22Rv1 (cell line): ENCODE measurements at regions not wholly inside any gene's neighbourhood (a gene's known extent, or its start where the extent isn't known, plus 50 kb on each side); places are given as distances from the start of the nearest gene placed in this dataset.

ENCODE experiments used
- H3K27ac ChIP-seq: fragments of 450-650 bp; 2 replicates; pipeline ENCODE4 v1.5.1; 2017
- ZFX ChIP-seq: fragments of 450-650 bp; IDR thresholded peaks from 2 replicates; pipeline ENCODE4 v1.6.1; 2017; ENCODE audit warnings: antibody characterized with exemption, borderline replicate concordance
- TF ChIP-seq, protein P1 (sequence below): fragments of 450-650 bp; IDR thresholded peaks from 2 replicates; pipeline ENCODE4 v1.5.1; 2017; ENCODE audit warnings: mild to moderate bottlenecking

DNA sequence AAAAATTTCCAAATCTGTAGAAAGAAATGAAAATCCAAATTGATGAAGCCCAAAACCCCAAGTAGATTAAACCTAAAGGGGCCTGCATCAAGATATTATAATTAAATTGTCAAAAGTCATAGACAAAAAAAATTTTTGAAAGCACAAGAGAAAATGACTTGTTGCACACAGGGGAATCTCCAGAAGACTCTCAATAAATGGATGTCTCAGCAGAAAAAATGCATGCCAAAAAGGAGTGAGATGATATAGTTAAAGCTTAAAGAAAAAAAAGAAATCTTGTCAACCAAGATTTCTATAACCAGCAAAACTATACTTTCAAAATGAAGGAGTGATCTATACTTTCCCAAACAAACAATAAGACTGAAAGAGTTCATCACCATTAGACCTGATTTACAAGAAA is 393.2 kb upstream of the SPAG17 start:
- TF ChIP-seq, protein P1, sequence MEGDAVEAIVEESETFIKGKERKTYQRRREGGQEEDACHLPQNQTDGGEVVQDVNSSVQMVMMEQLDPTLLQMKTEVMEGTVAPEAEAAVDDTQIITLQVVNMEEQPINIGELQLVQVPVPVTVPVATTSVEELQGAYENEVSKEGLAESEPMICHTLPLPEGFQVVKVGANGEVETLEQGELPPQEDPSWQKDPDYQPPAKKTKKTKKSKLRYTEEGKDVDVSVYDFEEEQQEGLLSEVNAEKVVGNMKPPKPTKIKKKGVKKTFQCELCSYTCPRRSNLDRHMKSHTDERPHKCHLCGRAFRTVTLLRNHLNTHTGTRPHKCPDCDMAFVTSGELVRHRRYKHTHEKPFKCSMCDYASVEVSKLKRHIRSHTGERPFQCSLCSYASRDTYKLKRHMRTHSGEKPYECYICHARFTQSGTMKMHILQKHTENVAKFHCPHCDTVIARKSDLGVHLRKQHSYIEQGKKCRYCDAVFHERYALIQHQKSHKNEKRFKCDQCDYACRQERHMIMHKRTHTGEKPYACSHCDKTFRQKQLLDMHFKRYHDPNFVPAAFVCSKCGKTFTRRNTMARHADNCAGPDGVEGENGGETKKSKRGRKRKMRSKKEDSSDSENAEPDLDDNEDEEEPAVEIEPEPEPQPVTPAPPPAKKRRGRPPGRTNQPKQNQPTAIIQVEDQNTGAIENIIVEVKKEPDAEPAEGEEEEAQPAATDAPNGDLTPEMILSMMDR = no peak
- no peak for TF ChIP-seq ZFX
- H3K27ac ChIP-seq = no peak overlapping the region

DNA sequence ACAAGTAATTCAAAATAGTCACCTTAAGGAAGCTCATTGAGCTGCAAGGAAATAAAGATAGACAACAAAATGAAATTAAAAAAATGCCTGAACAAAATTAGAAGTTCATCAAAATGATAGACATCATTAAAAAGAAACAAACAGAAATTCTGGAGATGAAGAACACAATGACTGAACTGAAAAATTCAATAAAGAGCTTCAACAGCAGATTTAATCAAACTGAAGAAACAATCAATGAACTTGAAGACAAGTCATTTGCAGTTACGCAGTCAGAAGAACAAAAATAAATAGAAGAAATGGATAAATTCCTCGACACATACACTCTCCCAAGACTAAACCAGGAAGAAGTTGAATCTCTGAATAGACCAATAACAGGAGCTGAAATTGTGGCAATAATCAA is 390.0 kb upstream of the SPAG17 start:
- TF ChIP-seq, protein P1 = no peak
- TF ChIP-seq ZFX = no peak
- no peak overlapping the region for H3K27ac ChIP-seq

- no peak for TF ChIP-seq ZFX
- TF ChIP-seq, protein P1 = no peak
- no peak overlapping the region for H3K27ac ChIP-seq
Observed at GRCh38 chr1:118564961-118565703, 380.1 kb upstream of the SPAG17 start.

- no peak for TF ChIP-seq ZFX
- TF ChIP-seq, protein P1 = peak; percentile 33
- no peak overlapping the region for H3K27ac ChIP-seq
Observed at GRCh38 chr1:118563981-118564951, 379.2 kb upstream of the SPAG17 start.

DNA sequence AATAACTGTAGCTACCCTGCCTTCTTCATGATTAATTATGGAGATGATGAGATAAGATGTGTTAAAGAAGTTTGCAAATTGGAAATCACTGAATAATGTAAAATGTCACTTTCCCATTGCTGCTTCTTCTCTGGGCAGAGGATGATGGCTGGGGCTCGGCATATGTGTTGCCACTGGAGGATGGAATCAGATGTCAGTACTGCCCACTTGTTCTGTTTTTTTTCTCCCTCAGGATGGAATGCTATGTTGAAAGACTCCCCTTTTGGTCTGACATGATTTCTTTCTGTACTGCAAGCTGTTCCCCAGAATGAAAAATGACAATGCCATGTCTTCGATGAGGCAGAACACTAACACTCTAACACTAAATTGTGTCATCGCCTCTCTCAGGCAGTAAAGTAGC is 373.9 kb upstream of the SPAG17 start:
- TF ChIP-seq, protein P1 = no peak
- no peak for TF ChIP-seq ZFX
- no peak overlapping the region for H3K27ac ChIP-seq

DNA sequence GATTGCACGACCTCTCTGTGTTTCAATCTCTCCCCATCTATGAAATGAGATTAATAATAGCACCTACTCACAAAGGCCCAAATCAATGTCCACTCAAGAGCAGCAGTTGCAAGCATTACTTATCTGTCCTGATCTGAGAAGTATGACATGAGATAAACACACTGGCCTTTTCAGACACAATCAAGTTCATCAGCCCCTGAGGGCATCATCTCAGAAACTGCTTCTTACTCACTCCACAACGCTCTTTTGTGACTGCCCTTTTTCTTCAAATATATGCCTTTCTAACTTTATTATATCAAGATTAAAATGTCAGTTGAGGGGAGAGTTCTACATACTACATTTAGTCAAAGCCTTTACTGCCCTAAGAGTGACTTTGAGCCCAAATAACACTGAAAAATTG is 371.9 kb upstream of the SPAG17 start:
- no peak overlapping the region for H3K27ac ChIP-seq
- TF ChIP-seq, protein P1 = no peak
- TF ChIP-seq ZFX = no peak
